HG03575 (cell line): ENCODE measurements at regions not wholly inside any gene's neighbourhood (a gene's known extent, or its start where the extent isn't known, plus 50 kb on each side); places are given as distances from the start of the nearest gene placed in this dataset.

Source experiments
- ATAC-seq: cut with Tn5 transposase; IDR thresholded peaks from one replicate; pipeline ENCODE4 v1.9.1; 2021; ENCODE audit not compliant: unreplicated experiment, insufficient number of reproducible peaks, low FRiP score; ENCODE audit errors: extremely low read depth

- ATAC-seq, result no peak
Observed at GRCh38 chr14:30138567-30138966, 210.9 kb upstream of the PRKD1 start.

GRCh38 chr14:30142216-30142615, 214.6 kb upstream of the PRKD1 start:
- ATAC-seq, result no peak

- no peak for ATAC-seq
Observed at GRCh38 chr14:30143627-30144026, 216.0 kb upstream of the PRKD1 start.

GRCh38 chr14:30153717-30154116, 226.1 kb upstream of the PRKD1 start:
- ATAC-seq, result no peak

- no peak for ATAC-seq
Observed at GRCh38 chr14:30156571-30156970, 228.9 kb upstream of the PRKD1 start.

- no peak for ATAC-seq
Observed at GRCh38 chr14:30158299-30158698, 230.7 kb upstream of the PRKD1 start.

GRCh38 chr14:30159374-30159773, 231.7 kb upstream of the PRKD1 start:
- ATAC-seq, result no peak

- ATAC-seq, result no peak
Observed at GRCh38 chr14:30160608-30161007, 233.0 kb upstream of the PRKD1 start.

GRCh38 chr14:30162066-30162465, 234.4 kb upstream of the PRKD1 start:
- ATAC-seq, result no peak

- ATAC-seq, result no peak
Observed at GRCh38 chr14:30165255-30165654, 237.6 kb upstream of the PRKD1 start.

GRCh38 chr14:30177781-30178180, 250.1 kb upstream of the PRKD1 start:
- no peak for ATAC-seq

- ATAC-seq, result no peak
Observed at GRCh38 chr14:30179381-30180130, 251.9 kb upstream of the PRKD1 start.

GRCh38 chr14:30180219-30180618, 252.6 kb upstream of the PRKD1 start:
- no peak for ATAC-seq

GRCh38 chr14:30185832-30186231, 258.2 kb upstream of the PRKD1 start:
- no peak for ATAC-seq

GRCh38 chr14:30191639-30192279, 264.1 kb upstream of the PRKD1 start:
- ATAC-seq, result no peak

- no peak for ATAC-seq
Observed at GRCh38 chr14:30193101-30193500, 265.5 kb upstream of the PRKD1 start.

- ATAC-seq, result no peak
Observed at GRCh38 chr14:30193845-30194501, 266.3 kb upstream of the PRKD1 start.

GRCh38 chr14:30194741-30195148, 267.1 kb upstream of the PRKD1 start:
- no peak for ATAC-seq

- no peak for ATAC-seq
Observed at GRCh38 chr14:30195941-30196340, 268.3 kb upstream of the PRKD1 start.

- ATAC-seq, result no peak
Observed at GRCh38 chr14:30196861-30197260, 269.2 kb upstream of the PRKD1 start.
